Neuronal stem cell (in vitro differentiated cells): ENCODE measurements at regions not wholly inside any gene's neighbourhood (a gene's known extent, or its start where the extent isn't known, plus 50 kb on each side); places are given as distances from the start of the nearest gene placed in this dataset.

Experiments
- DNase-seq: peaks from one replicate; pipeline ENCODE4 v3.0.0-alpha.2; 2013; ENCODE audit warnings: low spot score
- H2AFZ ChIP-seq: one replicate; pipeline ENCODE4 v1.6.1; 2013; ENCODE audit warnings: mild to moderate bottlenecking, low read length, inconsistent platforms
- H2AK5ac ChIP-seq: 2 replicates; pipeline ENCODE4 v1.6.1; 2013; ENCODE audit warnings: low read depth, mild to moderate bottlenecking, inconsistent platforms, low read length, moderate library complexity, mixed read lengths
- H2BK120ac ChIP-seq: 2 replicates; pipeline ENCODE4 v1.6.1; 2013; ENCODE audit warnings: low read depth, mild to moderate bottlenecking, inconsistent platforms, low read length, moderate library complexity, mixed read lengths
- H2BK12ac ChIP-seq: one replicate; pipeline ENCODE4 v1.6.1; 2013; ENCODE audit warnings: low read length, inconsistent platforms
- H2BK15ac ChIP-seq: 2 replicates; pipeline ENCODE4 v1.6.1; 2013; ENCODE audit warnings: mild to moderate bottlenecking, low read length, inconsistent platforms, mixed read lengths
- H2BK5ac ChIP-seq: one replicate; pipeline ENCODE4 v1.6.1; 2013; ENCODE audit warnings: inconsistent platforms, mild to moderate bottlenecking, low read length, moderate library complexity
- H3K14ac ChIP-seq: one replicate; pipeline ENCODE4 v1.6.1; 2013; ENCODE audit warnings: low read length, inconsistent platforms
- H3K18ac ChIP-seq: 2 replicates; pipeline ENCODE4 v1.6.1; 2013; ENCODE audit warnings: low read length, inconsistent platforms
- H3K23ac ChIP-seq: 2 replicates; pipeline ENCODE4 v1.6.1; 2013; ENCODE audit warnings: low read depth, mild to moderate bottlenecking, mixed read lengths, low read length, inconsistent platforms; ENCODE audit not compliant: poor library complexity
- H3K27ac ChIP-seq: replicated peaks from 3 replicates; pipeline ENCODE4 v1.5.1; 2013; ENCODE audit warnings: low read length, inconsistent platforms
- H3K27me3 ChIP-seq, 3 experiments: 2 replicates each; pipeline ENCODE4 v1.6.1; 2013; ENCODE audit warnings: low read length in 3 of 3, mild to moderate bottlenecking in 2 of 3, inconsistent platforms in 1 of 3, low read depth in 1 of 3, mixed read lengths in 1 of 3, moderate library complexity in 1 of 3; ENCODE audit not compliant: control insufficient read depth in 3 of 3, insufficient read depth in 3 of 3
- H3K36me3 ChIP-seq, 2 donors: replicated peaks in 1 of 2; 2 replicates each; pipeline ENCODE4 v1.6.1; 2013; ENCODE audit warnings: low read length in 2 of 2; ENCODE audit not compliant: control insufficient read depth in 2 of 2, insufficient read depth in 2 of 2
- H3K4ac ChIP-seq: 2 replicates; pipeline ENCODE4 v1.6.1; 2013; ENCODE audit warnings: inconsistent platforms, mild to moderate bottlenecking, low read length, moderate library complexity
- H3K4me1 ChIP-seq, 2 donors: 1 replicate in 1 of 2; 2 replicates in 1 of 2; pipeline ENCODE4 v1.6.1; 2013; ENCODE audit warnings: low read length in 2 of 2, low read depth in 1 of 2; ENCODE audit not compliant: control insufficient read depth in 2 of 2, insufficient read depth in 1 of 2
- H3K4me2 ChIP-seq: one replicate; pipeline ENCODE4 v1.6.1; 2013; ENCODE audit warnings: mild to moderate bottlenecking, low read length, inconsistent platforms; ENCODE audit not compliant: insufficient read depth, poor library complexity, severe bottlenecking
- H3K4me3 ChIP-seq, 2 donors: 2 replicates each; pipeline ENCODE4 v1.5.1; 2013; ENCODE audit warnings: low read length in 2 of 2, mild to moderate bottlenecking in 2 of 2, inconsistent platforms in 1 of 2, moderate library complexity in 1 of 2
- H3K79me1 ChIP-seq: one replicate; pipeline ENCODE4 v1.6.1; 2013; ENCODE audit warnings: low read depth, mild to moderate bottlenecking, inconsistent platforms, low read length, moderate library complexity
- H3K9ac ChIP-seq: one replicate; pipeline ENCODE4 v1.6.1; 2013; ENCODE audit warnings: mild to moderate bottlenecking, low read depth, low read length, inconsistent platforms; ENCODE audit not compliant: poor library complexity
- H3K9me3 ChIP-seq, 2 donors: replicated peaks in 1 of 2; 2 replicates each; pipeline versions ENCODE3 to v1.6.1; 2013; ENCODE audit warnings: low read length in 2 of 2, mild to moderate bottlenecking in 2 of 2, inconsistent platforms in 1 of 2, low read depth in 1 of 2, mixed read lengths in 1 of 2, moderate library complexity in 1 of 2; ENCODE audit not compliant: control insufficient read depth in 2 of 2, insufficient read depth in 1 of 2
- H4K8ac ChIP-seq: one replicate; pipeline ENCODE4 v1.6.1; 2013; ENCODE audit warnings: low read depth, mild to moderate bottlenecking, inconsistent platforms, low read length, moderate library complexity
- H4K91ac ChIP-seq: one replicate; pipeline ENCODE4 v1.6.1; 2013; ENCODE audit warnings: low read length, low read depth, mild to moderate bottlenecking, inconsistent platforms; ENCODE audit not compliant: poor library complexity
- WGBS, 2 donors: extraction: QIAGEN DNeasy Blood & Tissue Kit; methylation state at CpG; one replicate each; pipeline ENCODE4 v1.1.7; 2013; ENCODE audit warnings: missing lambda C conversion rate in 2 of 2, mixed read lengths in 1 of 2; ENCODE audit not compliant: insufficient read length in 2 of 2, insufficient replicate concordance in 1 of 2; ENCODE audit errors: extremely low coverage in 2 of 2; 5-methylcytosine and 5-hydroxymethylcytosine counted together

DNA sequence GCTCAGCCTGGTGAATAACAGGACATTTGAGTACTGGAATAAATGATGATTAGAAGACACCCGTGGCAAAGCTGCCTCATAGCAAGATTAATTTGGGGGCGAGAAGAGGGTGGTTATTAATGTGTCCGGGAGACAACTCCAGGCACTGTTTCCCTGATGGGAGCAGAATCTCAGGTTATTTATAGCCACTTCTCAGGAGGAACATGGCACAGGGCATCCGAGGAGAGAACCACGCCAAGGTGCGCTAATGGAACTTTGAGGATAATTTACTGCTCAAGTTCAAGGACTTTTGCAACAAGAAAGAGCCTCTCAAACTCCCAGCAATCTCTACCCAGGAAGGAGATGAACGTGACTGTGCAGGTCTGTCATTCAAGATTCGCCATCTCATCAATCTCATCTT lies 362.5 kb upstream of the ERCC4 start:
- no peak overlapping the region for H2BK15ac ChIP-seq
- H3K23ac ChIP-seq, result no peak overlapping the region
- H2BK5ac ChIP-seq, result no peak overlapping the region
- H3K14ac ChIP-seq, result no peak overlapping the region
- no peak overlapping the region for H3K4me2 ChIP-seq
- no peak overlapping the region for H3K9ac ChIP-seq
- no CpG with 5 or more reads among the region's 8 CpGs for WGBS, 2 donors
- H3K9me3 ChIP-seq, result no peaks in the 10 kb centered on the region
- no peak for DNase-seq
- H2AK5ac ChIP-seq, result no peak overlapping the region
- no peak overlapping the region for H2AFZ ChIP-seq
- H3K27me3 ChIP-seq, result no peaks in the 10 kb centered on the region
- no peak overlapping the region for H4K91ac ChIP-seq
- no peaks in the 10 kb centered on the region for H3K36me3 ChIP-seq
- no peaks in the 10 kb centered on the region for H3K79me1 ChIP-seq
- no peak overlapping the region for H2BK12ac ChIP-seq
- no peak overlapping the region for H3K27ac ChIP-seq
- no peak overlapping the region for H3K4ac ChIP-seq
- no peak overlapping the region for H4K8ac ChIP-seq
- no peak overlapping the region for H3K18ac ChIP-seq
- H3K4me1 ChIP-seq, result peaks cover 0 to 3% of the 10 kb centered on the region in 2 donors
- no peak overlapping the region for H3K4me3 ChIP-seq
- no peak overlapping the region for H2BK120ac ChIP-seq

DNA sequence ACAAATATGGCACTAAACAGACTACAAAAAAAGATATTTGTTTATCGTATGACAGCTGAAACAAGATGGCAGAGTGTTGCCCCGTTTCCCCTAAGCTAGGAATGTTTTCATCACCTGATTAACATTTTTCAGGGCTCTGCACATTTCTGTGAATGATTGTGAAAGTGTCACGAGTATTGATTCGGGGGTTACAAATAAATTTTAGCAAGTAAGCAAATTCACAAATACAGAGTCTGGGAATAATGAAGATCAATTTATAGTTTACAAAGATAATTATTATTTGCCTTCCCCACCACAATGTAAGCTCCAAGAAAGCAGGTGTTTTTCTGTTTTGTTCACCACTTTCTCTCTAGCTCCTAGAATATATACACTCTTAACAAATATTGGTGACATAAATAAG lies 361.2 kb upstream of the ERCC4 start:
- WGBS, 2 donors, result no CpG with 5 or more reads among the region's 4 CpGs
- Histone ChIP-seq H3K23ac (no peak overlapping the region), H3K9ac (no peak overlapping the region), H3K36me3 (no peaks in the 10 kb centered on the region), H3K4me3 (no peak overlapping the region), H3K27ac (no peak overlapping the region), H3K4me2 (no peak overlapping the region), H2BK15ac (no peak overlapping the region), H3K4ac (no peak overlapping the region), H2BK12ac (no peak overlapping the region), H3K27me3 (no peaks in the 10 kb centered on the region), H3K4me1 (no peaks in the 10 kb centered on the region), H4K91ac (no peak overlapping the region), H3K18ac (no peak overlapping the region), H2BK5ac (no peak overlapping the region), H2BK120ac (no peak overlapping the region), H4K8ac (no peak overlapping the region), H3K79me1 (no peaks in the 10 kb centered on the region), H2AK5ac (no peak overlapping the region), H2AFZ (no peak overlapping the region), H3K14ac (no peak overlapping the region), H3K9me3 (no peaks in the 10 kb centered on the region)
- no peak for DNase-seq

DNA sequence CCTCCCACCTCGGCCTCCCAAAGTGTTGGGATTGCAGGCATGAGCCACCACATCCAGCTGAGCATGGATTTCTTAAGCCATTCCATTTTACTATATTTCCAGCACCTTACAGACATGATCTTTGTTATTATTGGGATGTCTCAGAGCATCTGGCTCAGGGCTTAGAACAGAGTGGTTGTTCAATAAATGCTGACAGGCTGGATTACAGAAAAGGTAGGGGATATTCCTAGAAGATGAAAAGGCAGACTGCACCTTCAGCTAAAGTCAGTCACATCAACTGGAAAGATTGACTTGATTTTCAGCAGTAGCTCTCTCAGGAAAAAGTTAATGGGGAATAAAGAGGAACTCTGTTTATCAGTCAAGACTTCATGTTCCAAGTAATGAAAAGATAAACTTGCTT lies 360.3 kb upstream of the ERCC4 start:
- H2BK120ac ChIP-seq, result no peak overlapping the region
- no peak overlapping the region for H2BK12ac ChIP-seq
- no peak for DNase-seq
- H3K27me3 ChIP-seq, result no peaks in the 10 kb centered on the region
- no peak overlapping the region for H4K91ac ChIP-seq
- H3K4ac ChIP-seq, result no peak overlapping the region
- H3K4me2 ChIP-seq, result no peak overlapping the region
- H3K36me3 ChIP-seq, result no peaks in the 10 kb centered on the region
- no peaks in the 10 kb centered on the region for H3K9me3 ChIP-seq
- no peak overlapping the region for H2AFZ ChIP-seq
- no peak overlapping the region for H3K27ac ChIP-seq
- H2AK5ac ChIP-seq, result no peak overlapping the region
- H2BK5ac ChIP-seq, result no peak overlapping the region
- no peak overlapping the region for H2BK15ac ChIP-seq
- H3K23ac ChIP-seq, result no peak overlapping the region
- H3K4me3 ChIP-seq, result no peak overlapping the region
- H4K8ac ChIP-seq, result no peak overlapping the region
- WGBS, 2 donors, result no CpG with 5 or more reads among the region's 1 CpG
- H3K9ac ChIP-seq, result no peak overlapping the region
- H3K14ac ChIP-seq, result no peak overlapping the region
- H3K18ac ChIP-seq, result no peak overlapping the region
- no peaks in the 10 kb centered on the region for H3K79me1 ChIP-seq
- no peaks in the 10 kb centered on the region for H3K4me1 ChIP-seq

DNA sequence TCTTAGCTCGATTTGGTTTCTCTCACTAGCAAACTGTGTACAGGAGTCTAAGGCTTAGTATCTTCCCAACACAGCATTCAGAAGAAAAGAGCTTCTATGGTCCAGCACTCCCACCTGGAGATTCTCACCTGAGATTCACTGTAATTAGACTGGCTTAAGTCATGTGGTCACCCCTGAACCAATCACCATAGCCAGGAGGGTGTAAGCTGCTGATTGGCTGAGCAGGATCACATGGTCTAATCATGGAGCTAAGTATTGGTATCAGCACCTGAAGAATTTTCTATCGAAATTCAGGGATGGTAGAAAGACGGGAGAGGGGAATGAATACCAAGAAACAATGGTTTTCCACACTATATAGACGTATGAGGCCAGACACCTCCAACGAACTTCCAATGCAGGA lies 359.8 kb upstream of the ERCC4 start:
- WGBS, 2 donors, result no CpG with 5 or more reads among the region's 5 CpGs
- no peak overlapping the region for H2BK120ac ChIP-seq

More for the DNA sequence above, 359.8 kb upstream of the ERCC4 start:
- Histone ChIP-seq H3K36me3 (no peaks in the 10 kb centered on the region), H2BK12ac (no peak overlapping the region), H3K27ac (no peak overlapping the region), H2AK5ac (no peak overlapping the region), H2AFZ (no peak overlapping the region), H2BK5ac (no peak overlapping the region), H3K4me2 (no peak overlapping the region), H3K9me3 (no peaks in the 10 kb centered on the region), H3K9ac (no peak overlapping the region), H3K23ac (no peak overlapping the region), H2BK15ac (no peak overlapping the region), H3K18ac (no peak overlapping the region), H3K4me1 (no peaks in the 10 kb centered on the region), H3K27me3 (no peaks in the 10 kb centered on the region), H3K4me3 (no peak overlapping the region), H3K14ac (no peak overlapping the region), H4K8ac (no peak overlapping the region), H3K79me1 (no peaks in the 10 kb centered on the region), H3K4ac (no peak overlapping the region), H4K91ac (no peak overlapping the region)
- DNase-seq, result no peak
